ENCODE measurements at regions not wholly inside any gene's neighbourhood (a gene's known extent, or its start where the extent isn't known, plus 50 kb on each side); places are given as distances from the start of the nearest gene placed in this dataset.

DNA sequence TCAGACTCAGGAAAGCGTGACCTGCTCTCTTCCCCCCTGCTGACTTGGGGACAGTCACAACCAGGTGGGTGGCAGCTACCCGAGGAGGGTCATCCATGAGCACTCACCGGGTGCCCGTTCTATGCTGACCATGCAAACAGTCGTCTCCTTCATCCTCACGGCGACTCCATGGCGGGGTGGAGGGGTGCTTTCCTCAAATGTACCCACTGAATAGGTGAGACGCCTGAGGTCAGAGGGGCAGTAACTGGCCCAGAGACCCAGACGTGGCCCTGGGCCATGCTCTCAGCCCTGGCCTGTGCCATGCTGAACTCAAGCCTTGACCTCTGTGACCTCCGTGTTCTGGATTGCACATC lies 59.2 kb upstream of the TPM4 start:
- H4K20me1 ChIP-seq (ENCODE audit: insufficient read depth, low read length) = no peaks in the 10 kb centered on the region
- CTCF ChIA-PET = no interaction called here
- no peaks in the 10 kb centered on the region for H3K9me1 ChIP-seq (ENCODE audit: insufficient read depth, low read length)
- WGBS, 2 experiments (ENCODE audit: extremely low coverage in 2 of 2, insufficient read length in 1 of 2) = 76% methylated on average over 7 of the region's 11 CpGs; no CpG with 5 or more reads in 1 of the 2 experiments
- no peak overlapping the region for H2AK5ac ChIP-seq (ENCODE audit: low read depth, low read length)
- POLR2A ChIA-PET (ENCODE audit: unreplicated experiment) = no interaction called here
- no peak overlapping the region for H4K8ac ChIP-seq (ENCODE audit: low read depth in 2 of 2, low read length in 2 of 2)
- H3K9me3 ChIP-seq (ENCODE audit: control insufficient read depth, insufficient read depth, low read length) = no peaks in the 10 kb centered on the region
- H3K4me3 ChIP-seq (ENCODE audit: insufficient read depth, low read depth, low read length) = no peak overlapping the region
- ATAC-seq (ENCODE audit: low read depth) (no peak), DNase-seq (no peak)
- H3K14ac ChIP-seq (replicated peaks; ENCODE audit: low read depth, low read length) = no peak overlapping the region
- BruUV-seq (replicated peaks) = no TSS peak
- no peak overlapping the region for H2BK15ac ChIP-seq (ENCODE audit: low read depth, low read length)
- no peak overlapping the region for H2BK20ac ChIP-seq (ENCODE audit: low read depth, low read length)
- no peak for TF ChIP-seq MXI1 (IDR thresholded peaks at IDR 0.05; ENCODE audit: borderline replicate concordance, low read depth, low read length)
- TF ChIP-seq CEBPB (IDR thresholded peaks at IDR 0.05; ENCODE audit: low read depth, low read length) = no peak
- TF ChIP-seq NFE2L2 (IDR thresholded peaks at IDR 0.05; ENCODE audit: low read depth, low read length) = no peak
- TF ChIP-seq MAFK (IDR thresholded peaks at IDR 0.05; ENCODE audit: low read depth, low read length) = no peak
- TF ChIP-seq BHLHE40 (IDR thresholded peaks at IDR 0.05; ENCODE audit: low read depth, low read length) = no peak
- no peak for TF ChIP-seq SMC3 (IDR thresholded peaks at IDR 0.05; ENCODE audit: low read depth, low read length)
- TF ChIP-seq, protein P1, sequence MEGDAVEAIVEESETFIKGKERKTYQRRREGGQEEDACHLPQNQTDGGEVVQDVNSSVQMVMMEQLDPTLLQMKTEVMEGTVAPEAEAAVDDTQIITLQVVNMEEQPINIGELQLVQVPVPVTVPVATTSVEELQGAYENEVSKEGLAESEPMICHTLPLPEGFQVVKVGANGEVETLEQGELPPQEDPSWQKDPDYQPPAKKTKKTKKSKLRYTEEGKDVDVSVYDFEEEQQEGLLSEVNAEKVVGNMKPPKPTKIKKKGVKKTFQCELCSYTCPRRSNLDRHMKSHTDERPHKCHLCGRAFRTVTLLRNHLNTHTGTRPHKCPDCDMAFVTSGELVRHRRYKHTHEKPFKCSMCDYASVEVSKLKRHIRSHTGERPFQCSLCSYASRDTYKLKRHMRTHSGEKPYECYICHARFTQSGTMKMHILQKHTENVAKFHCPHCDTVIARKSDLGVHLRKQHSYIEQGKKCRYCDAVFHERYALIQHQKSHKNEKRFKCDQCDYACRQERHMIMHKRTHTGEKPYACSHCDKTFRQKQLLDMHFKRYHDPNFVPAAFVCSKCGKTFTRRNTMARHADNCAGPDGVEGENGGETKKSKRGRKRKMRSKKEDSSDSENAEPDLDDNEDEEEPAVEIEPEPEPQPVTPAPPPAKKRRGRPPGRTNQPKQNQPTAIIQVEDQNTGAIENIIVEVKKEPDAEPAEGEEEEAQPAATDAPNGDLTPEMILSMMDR (conservative IDR thresholded peaks at IDR 0.05; ENCODE audit: low read depth, low read length) = no peak
- TF ChIP-seq, protein P2, sequence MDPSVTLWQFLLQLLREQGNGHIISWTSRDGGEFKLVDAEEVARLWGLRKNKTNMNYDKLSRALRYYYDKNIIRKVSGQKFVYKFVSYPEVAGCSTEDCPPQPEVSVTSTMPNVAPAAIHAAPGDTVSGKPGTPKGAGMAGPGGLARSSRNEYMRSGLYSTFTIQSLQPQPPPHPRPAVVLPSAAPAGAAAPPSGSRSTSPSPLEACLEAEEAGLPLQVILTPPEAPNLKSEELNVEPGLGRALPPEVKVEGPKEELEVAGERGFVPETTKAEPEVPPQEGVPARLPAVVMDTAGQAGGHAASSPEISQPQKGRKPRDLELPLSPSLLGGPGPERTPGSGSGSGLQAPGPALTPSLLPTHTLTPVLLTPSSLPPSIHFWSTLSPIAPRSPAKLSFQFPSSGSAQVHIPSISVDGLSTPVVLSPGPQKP (IDR thresholded peaks at IDR 0.05; ENCODE audit: borderline replicate concordance, low read depth, low read length) = no peak
- no peak for TF ChIP-seq MAZ (IDR thresholded peaks at IDR 0.05; ENCODE audit: borderline replicate concordance, low read depth, low read length)
- no peak for TF ChIP-seq RCOR1 (IDR thresholded peaks at IDR 0.05; ENCODE audit: insufficient replicate concordance, low read length)
- no peak for TF ChIP-seq RFX5 (IDR thresholded peaks at IDR 0.05; ENCODE audit: low read depth, low read length)
- TF ChIP-seq RAD21 (IDR thresholded peaks at IDR 0.05; ENCODE audit: low read length) = no peak
- no peak for TF ChIP-seq POLR2A (IDR thresholded peaks at IDR 0.05; ENCODE audit: low read depth, low read length)
- no peak for TF ChIP-seq FOS (IDR thresholded peaks at IDR 0.05; ENCODE audit: low read depth, low read length)
- TF ChIP-seq CHD1 (IDR thresholded peaks at IDR 0.05; ENCODE audit: low read depth, low read length) = no peak
- TF ChIP-seq, protein P3, sequence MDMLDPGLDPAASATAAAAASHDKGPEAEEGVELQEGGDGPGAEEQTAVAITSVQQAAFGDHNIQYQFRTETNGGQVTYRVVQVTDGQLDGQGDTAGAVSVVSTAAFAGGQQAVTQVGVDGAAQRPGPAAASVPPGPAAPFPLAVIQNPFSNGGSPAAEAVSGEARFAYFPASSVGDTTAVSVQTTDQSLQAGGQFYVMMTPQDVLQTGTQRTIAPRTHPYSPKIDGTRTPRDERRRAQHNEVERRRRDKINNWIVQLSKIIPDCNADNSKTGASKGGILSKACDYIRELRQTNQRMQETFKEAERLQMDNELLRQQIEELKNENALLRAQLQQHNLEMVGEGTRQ (IDR thresholded peaks at IDR 0.05; ENCODE audit: low read depth, low read length) = no peak
- no peak overlapping the region for H3K23ac ChIP-seq (ENCODE audit: low read depth, low read length)
- no peak overlapping the region for H3K56ac ChIP-seq (ENCODE audit: extremely low read depth, insufficient read depth, low read length)
- no peak overlapping the region for H3K9ac ChIP-seq (ENCODE audit: low read depth, low read length)
- H3K4ac ChIP-seq (ENCODE audit: low read depth, low read length) = no peak overlapping the region
- H3K79me1 ChIP-seq (ENCODE audit: low read depth in 1 of 2, low read length in 2 of 2) = no peaks in the 10 kb centered on the region
- H3K4me1 ChIP-seq (ENCODE audit: control insufficient read depth, insufficient read depth, low read length) = no peaks in the 10 kb centered on the region
- dilution Hi-C loops (cut with HindIII; ENCODE audit: low sequenced_read_pairs, unreplicated experiment) (no loop called here), intact Hi-C loops (cut with micrococcal nuclease) (no loop called here), in situ Hi-C loops (cut with MboI; ENCODE audit: low sequenced_read_pairs) (no loop called here)
- no peak overlapping the region for H4K5ac ChIP-seq (ENCODE audit: low read depth, low read length)
- H2BK120ac ChIP-seq (ENCODE audit: low read depth, low read length) = no peak overlapping the region
- H3K27ac ChIP-seq (ENCODE audit: insufficient read depth, low read length) = no peak overlapping the region
- H4K91ac ChIP-seq (ENCODE audit: insufficient read depth, low read depth, low read length) = no peak overlapping the region
- H3K27me3 ChIP-seq (ENCODE audit: control insufficient read depth, insufficient read depth, low read length) = peaks cover 1% of the 10 kb centered on the region; the same call in 1 of the 2 replicates
- no peaks in the 10 kb centered on the region for H3K36me3 ChIP-seq (ENCODE audit: control insufficient read depth, insufficient read depth, low read length)
- no peak overlapping the region for H2AFZ ChIP-seq (replicated peaks; ENCODE audit: low read length, poor library complexity)
- H2BK5ac ChIP-seq (ENCODE audit: low read depth, low read length, poor library complexity, severe bottlenecking) = no peak overlapping the region
- no peak overlapping the region for H3K4me2 ChIP-seq (ENCODE audit: low read depth, low read length)
- no peak overlapping the region for H3K18ac ChIP-seq (ENCODE audit: low read depth, low read length)
- H2AK9ac ChIP-seq (replicated peaks; ENCODE audit: low read depth, low read length, poor library complexity) = no peak overlapping the region

Data from IMR-90 (cell line).